ENCODE measurements at regions not wholly inside any gene's neighbourhood (a gene's known extent, or its start where the extent isn't known, plus 50 kb on each side); places are given as distances from the start of the nearest gene placed in this dataset.

DNA sequence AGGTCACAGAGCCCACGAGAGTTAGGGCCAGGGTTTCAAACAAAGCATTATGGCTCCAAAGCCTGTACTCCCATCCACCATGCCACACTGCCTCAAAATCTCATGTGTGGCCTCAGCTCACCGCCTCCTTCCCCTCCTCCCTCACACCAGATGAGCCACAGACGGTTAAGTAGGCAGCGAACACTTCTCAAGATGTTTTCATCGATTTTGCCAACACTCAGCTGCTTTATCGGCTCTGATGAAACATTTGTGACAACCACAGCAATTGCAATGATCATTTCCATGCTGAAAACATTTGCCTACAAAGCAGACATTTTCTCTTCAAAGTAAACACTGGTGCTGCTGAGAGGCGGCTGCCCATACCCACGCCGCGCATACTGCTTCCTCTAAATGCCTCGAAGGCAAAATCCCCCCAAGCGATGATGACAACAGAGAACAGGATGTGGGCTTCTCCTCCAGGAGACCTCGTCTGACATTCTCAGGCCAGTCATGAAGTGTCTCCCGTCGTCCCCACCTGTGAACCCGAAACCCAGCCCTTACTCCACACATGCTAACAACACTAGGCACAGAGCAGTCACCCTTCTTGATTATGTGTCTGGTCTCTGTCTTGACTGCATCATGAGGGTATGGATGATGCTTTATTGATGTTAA is 599.2 kb downstream of the SOX6 start:
- TF ChIP-seq, protein P1, sequence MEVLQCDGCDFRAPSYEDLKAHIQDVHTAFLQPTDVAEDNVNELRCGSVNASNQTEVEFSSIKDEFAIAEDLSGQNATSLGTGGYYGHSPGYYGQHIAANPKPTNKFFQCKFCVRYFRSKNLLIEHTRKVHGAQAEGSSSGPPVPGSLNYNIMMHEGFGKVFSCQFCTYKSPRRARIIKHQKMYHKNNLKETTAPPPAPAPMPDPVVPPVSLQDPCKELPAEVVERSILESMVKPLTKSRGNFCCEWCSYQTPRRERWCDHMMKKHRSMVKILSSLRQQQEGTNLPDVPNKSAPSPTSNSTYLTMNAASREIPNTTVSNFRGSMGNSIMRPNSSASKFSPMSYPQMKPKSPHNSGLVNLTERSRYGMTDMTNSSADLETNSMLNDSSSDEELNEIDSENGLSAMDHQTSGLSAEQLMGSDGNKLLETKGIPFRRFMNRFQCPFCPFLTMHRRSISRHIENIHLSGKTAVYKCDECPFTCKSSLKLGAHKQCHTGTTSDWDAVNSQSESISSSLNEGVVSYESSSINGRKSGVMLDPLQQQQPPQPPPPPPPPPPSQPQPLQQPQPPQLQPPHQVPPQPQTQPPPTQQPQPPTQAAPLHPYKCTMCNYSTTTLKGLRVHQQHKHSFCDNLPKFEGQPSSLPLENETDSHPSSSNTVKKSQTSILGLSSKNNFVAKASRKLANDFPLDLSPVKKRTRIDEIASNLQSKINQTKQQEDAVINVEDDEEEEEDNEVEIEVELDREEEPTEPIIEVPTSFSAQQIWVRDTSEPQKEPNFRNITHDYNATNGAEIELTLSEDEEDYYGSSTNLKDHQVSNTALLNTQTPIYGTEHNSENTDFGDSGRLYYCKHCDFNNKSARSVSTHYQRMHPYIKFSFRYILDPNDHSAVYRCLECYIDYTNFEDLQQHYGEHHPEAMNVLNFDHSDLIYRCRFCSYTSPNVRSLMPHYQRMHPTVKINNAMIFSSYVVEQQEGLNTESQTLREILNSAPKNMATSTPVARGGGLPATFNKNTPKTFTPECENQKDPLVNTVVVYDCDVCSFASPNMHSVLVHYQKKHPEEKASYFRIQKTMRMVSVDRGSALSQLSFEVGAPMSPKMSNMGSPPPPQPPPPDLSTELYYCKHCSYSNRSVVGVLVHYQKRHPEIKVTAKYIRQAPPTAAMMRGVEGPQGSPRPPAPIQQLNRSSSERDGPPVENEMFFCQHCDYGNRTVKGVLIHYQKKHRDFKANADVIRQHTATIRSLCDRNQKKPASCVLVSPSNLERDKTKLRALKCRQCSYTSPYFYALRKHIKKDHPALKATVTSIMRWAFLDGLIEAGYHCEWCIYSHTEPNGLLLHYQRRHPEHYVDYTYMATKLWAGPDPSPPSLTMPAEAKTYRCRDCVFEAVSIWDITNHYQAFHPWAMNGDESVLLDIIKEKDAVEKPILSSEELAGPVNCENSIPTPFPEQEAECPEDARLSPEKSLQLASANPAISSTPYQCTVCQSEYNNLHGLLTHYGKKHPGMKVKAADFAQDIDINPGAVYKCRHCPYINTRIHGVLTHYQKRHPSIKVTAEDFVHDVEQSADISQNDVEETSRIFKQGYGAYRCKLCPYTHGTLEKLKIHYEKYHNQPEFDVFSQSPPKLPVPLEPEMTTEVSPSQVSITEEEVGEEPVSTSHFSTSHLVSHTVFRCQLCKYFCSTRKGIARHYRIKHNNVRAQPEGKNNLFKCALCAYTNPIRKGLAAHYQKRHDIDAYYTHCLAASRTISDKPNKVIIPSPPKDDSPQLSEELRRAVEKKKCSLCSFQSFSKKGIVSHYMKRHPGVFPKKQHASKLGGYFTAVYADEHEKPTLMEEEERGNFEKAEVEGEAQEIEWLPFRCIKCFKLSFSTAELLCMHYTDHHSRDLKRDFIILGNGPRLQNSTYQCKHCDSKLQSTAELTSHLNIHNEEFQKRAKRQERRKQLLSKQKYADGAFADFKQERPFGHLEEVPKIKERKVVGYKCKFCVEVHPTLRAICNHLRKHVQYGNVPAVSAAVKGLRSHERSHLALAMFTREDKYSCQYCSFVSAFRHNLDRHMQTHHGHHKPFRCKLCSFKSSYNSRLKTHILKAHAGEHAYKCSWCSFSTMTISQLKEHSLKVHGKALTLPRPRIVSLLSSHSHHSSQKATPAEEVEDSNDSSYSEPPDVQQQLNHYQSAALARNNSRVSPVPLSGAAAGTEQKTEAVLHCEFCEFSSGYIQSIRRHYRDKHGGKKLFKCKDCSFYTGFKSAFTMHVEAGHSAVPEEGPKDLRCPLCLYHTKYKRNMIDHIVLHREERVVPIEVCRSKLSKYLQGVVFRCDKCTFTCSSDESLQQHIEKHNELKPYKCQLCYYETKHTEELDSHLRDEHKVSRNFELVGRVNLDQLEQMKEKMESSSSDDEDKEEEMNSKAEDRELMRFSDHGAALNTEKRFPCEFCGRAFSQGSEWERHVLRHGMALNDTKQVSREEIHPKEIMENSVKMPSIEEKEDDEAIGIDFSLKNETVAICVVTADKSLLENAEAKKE (CRISPR knock-in tag; IDR thresholded peaks at IDR 0.05) = no peak
- TF ChIP-seq CREB1 (CRISPR knock-in tag; IDR thresholded peaks at IDR 0.05; ENCODE audit: low read depth) (no peak), EZH2 (IDR thresholded peaks at IDR 0.05; ENCODE audit: low read depth, unreplicated experiment) (no peak), EZH2phosphoT487 (IDR thresholded peaks at IDR 0.05; ENCODE audit: unreplicated experiment) (no peak), JUNB (IDR thresholded peaks at IDR 0.05; ENCODE audit: unreplicated experiment) (no peak), ZNF114 (CRISPR knock-in tag; IDR thresholded peaks at IDR 0.05) (no peak), NANOG (IDR thresholded peaks at IDR 0.05; ENCODE audit: borderline replicate concordance) (no peak), POLR2AphosphoS5 (IDR thresholded peaks at IDR 0.05; ENCODE audit: low read depth) (no peak), STAT1 (IDR thresholded peaks at IDR 0.05; ENCODE audit: unreplicated experiment) (no peak), ZNF331 (CRISPR knock-in tag; IDR thresholded peaks at IDR 0.05; ENCODE audit: low read depth) (no peak)
- TF ChIP-seq, protein P2, sequence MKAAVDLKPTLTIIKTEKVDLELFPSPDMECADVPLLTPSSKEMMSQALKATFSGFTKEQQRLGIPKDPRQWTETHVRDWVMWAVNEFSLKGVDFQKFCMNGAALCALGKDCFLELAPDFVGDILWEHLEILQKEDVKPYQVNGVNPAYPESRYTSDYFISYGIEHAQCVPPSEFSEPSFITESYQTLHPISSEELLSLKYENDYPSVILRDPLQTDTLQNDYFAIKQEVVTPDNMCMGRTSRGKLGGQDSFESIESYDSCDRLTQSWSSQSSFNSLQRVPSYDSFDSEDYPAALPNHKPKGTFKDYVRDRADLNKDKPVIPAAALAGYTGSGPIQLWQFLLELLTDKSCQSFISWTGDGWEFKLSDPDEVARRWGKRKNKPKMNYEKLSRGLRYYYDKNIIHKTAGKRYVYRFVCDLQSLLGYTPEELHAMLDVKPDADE (IDR thresholded peaks at IDR 0.05) = no peak
- TF ChIP-seq, protein P3, sequence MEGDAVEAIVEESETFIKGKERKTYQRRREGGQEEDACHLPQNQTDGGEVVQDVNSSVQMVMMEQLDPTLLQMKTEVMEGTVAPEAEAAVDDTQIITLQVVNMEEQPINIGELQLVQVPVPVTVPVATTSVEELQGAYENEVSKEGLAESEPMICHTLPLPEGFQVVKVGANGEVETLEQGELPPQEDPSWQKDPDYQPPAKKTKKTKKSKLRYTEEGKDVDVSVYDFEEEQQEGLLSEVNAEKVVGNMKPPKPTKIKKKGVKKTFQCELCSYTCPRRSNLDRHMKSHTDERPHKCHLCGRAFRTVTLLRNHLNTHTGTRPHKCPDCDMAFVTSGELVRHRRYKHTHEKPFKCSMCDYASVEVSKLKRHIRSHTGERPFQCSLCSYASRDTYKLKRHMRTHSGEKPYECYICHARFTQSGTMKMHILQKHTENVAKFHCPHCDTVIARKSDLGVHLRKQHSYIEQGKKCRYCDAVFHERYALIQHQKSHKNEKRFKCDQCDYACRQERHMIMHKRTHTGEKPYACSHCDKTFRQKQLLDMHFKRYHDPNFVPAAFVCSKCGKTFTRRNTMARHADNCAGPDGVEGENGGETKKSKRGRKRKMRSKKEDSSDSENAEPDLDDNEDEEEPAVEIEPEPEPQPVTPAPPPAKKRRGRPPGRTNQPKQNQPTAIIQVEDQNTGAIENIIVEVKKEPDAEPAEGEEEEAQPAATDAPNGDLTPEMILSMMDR (conservative IDR thresholded peaks at IDR 0.05; ENCODE audit: low read depth in 2 of 2) = no peak
- TF ChIP-seq, protein P4, sequence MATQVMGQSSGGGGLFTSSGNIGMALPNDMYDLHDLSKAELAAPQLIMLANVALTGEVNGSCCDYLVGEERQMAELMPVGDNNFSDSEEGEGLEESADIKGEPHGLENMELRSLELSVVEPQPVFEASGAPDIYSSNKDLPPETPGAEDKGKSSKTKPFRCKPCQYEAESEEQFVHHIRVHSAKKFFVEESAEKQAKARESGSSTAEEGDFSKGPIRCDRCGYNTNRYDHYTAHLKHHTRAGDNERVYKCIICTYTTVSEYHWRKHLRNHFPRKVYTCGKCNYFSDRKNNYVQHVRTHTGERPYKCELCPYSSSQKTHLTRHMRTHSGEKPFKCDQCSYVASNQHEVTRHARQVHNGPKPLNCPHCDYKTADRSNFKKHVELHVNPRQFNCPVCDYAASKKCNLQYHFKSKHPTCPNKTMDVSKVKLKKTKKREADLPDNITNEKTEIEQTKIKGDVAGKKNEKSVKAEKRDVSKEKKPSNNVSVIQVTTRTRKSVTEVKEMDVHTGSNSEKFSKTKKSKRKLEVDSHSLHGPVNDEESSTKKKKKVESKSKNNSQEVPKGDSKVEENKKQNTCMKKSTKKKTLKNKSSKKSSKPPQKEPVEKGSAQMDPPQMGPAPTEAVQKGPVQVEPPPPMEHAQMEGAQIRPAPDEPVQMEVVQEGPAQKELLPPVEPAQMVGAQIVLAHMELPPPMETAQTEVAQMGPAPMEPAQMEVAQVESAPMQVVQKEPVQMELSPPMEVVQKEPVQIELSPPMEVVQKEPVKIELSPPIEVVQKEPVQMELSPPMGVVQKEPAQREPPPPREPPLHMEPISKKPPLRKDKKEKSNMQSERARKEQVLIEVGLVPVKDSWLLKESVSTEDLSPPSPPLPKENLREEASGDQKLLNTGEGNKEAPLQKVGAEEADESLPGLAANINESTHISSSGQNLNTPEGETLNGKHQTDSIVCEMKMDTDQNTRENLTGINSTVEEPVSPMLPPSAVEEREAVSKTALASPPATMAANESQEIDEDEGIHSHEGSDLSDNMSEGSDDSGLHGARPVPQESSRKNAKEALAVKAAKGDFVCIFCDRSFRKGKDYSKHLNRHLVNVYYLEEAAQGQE (IDR thresholded peaks at IDR 0.05; ENCODE audit: unreplicated experiment) = no peak
- H3K4me3 ChIP-seq = no peak overlapping the region
- DNase-seq (ENCODE audit: low spot score) = peak; percentile 3
- H3K27me3 ChIP-seq (ENCODE audit: insufficient read depth) = no peaks in the 10 kb centered on the region
- H3K4me3 Mint-ChIP-seq = no peak overlapping the region
- no peak overlapping the region for H3K4me2 ChIP-seq
- H3K4me1 Mint-ChIP-seq = peaks cover 9% of the 10 kb centered on the region; the same call in 1 of the 3 replicates
- no peaks in the 10 kb centered on the region; the same call in 2 of the 3 replicates for H3K9me3 Mint-ChIP-seq
- no peaks in the 10 kb centered on the region for H3K27me3 Mint-ChIP-seq (ENCODE audit: insufficient read depth, low read depth, poor library complexity)
- no peak overlapping the region for H2AFZ ChIP-seq
- no peak overlapping the region for H3K27ac ChIP-seq (ENCODE audit: low read depth)
- H3K27ac Mint-ChIP-seq = no peak overlapping the region
- no peaks in the 10 kb centered on the region for H4K20me1 ChIP-seq (replicated peaks; ENCODE audit: insufficient read depth)
- H3K9me2 ChIP-seq (ENCODE audit: insufficient read depth) = 0 out of 2 replicates have a peak, but pooled peaks cover 6% of the 10 kb centered on the region
- no peaks in the 10 kb centered on the region for H3K36me3 ChIP-seq (ENCODE audit: insufficient read depth)
- H3F3A ChIP-seq (replicated peaks; ENCODE audit: low read depth) = no peaks in the 10 kb centered on the region
- H3K79me2 ChIP-seq (replicated peaks; ENCODE audit: insufficient read depth) = no peaks in the 10 kb centered on the region
- H3K4me1 ChIP-seq (ENCODE audit: insufficient read depth) = no peaks in the 10 kb centered on the region
- no peak for ATAC-seq
- no peaks in the 10 kb centered on the region for H3K36me3 Mint-ChIP-seq (ENCODE audit: low read depth)
